GM19467 (cell line): ENCODE measurements at regions not wholly inside any gene's neighbourhood (a gene's known extent, or its start where the extent isn't known, plus 50 kb on each side); places are given as distances from the start of the nearest gene placed in this dataset.

Experiments
- ATAC-seq: cut with Tn5 transposase; IDR thresholded peaks from one replicate; pipeline ENCODE4 v1.9.1; 2021; ENCODE audit warnings: mild to moderate bottlenecking, moderate library complexity; ENCODE audit not compliant: unreplicated experiment

DNA sequence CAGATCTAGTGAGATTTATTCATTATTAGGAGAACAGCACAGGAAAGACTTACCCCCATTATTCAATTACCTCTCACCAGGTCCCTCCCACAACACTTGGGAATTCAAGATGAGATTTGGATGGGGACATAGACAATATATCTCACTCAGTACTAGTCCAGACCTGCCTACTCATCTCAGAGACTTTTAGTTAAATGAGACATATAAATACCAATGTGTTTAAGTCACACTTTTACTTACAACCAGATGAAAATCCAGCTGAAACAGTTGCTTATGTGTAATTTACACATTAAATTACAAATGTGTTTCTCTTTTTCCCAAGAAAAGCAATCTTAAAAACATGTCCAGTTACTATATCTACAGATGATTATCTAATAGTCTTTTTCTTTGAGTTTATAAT lies 1145.6 kb downstream of the KCNT2 start:
- ATAC-seq, result no peak

DNA sequence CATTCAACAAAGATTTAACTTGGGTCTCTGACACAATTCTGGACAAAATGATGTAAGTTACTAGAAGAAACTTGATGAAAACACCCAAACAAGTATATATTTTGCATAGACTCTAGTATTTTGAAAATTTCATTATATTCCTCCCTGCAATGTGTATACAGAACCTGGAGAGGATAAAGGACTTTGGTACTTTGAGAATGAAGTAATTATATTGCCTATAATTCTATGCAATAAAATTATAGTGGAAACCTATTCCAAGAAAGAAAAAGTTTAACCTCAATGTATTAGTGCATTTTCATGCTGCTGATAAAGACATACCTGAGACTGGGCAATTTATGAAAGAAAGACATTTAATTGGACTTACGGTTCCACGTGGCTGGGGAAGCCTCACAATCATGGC lies 1146.1 kb downstream of the KCNT2 start:
- ATAC-seq, result no peak

DNA sequence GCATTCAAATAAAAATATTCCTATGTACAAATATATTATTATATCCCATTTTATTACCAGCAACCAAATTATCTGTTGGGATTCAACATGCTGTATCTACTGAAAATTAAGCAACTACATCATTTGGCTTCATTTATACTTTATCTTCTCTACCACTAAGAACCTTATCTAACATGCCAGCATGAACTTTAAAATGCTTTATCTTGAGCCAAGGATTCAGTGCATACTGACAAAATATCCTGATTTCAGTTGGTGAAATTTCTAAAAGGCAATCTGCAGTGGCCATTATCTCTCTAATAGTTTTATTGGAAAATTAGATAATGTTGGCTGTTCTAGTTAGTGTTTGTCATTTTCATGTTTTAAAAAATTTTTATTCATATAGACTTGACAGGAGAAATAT lies 1149.9 kb downstream of the KCNT2 start:
- ATAC-seq, result no peak

DNA sequence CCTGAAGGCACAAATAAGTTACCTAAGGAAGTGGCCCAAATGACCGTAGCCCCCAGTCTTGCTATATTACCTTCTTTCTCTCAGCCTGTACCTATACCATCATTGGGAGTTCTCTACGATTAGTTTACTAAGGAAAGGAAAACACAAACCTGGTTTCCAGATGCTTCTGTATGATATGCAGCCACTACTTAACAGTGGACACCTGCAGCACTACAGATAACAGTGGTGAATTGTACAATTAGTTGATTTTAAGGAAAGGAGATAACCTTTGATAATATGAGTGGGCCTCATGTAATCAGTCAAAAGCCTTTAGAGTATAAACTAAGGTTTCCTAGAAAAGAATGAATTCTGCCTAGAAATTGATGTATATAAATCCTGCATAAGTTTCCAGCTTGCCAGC lies 1157.4 kb downstream of the KCNT2 start:
- ATAC-seq, result no peak

DNA sequence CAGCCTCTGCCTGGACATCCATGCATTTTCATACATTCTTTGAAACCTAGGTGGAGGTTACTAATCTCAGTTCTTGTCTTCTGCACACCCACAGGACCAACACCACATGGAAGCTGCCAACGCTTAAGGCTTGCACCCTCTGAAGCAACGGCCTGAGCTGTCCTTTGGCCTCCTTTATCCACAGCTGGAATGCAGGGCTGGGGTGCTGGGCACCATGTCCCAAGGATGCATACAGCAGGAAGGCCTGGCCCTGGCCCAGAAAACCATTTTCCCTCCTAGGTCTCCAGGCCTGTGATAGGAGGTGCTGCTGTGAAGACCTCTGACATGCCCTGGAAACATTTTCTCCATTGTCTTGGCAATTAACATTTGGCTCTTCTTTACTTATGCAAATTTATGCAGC lies 1168.6 kb downstream of the KCNT2 start:
- ATAC-seq, result no peak

DNA sequence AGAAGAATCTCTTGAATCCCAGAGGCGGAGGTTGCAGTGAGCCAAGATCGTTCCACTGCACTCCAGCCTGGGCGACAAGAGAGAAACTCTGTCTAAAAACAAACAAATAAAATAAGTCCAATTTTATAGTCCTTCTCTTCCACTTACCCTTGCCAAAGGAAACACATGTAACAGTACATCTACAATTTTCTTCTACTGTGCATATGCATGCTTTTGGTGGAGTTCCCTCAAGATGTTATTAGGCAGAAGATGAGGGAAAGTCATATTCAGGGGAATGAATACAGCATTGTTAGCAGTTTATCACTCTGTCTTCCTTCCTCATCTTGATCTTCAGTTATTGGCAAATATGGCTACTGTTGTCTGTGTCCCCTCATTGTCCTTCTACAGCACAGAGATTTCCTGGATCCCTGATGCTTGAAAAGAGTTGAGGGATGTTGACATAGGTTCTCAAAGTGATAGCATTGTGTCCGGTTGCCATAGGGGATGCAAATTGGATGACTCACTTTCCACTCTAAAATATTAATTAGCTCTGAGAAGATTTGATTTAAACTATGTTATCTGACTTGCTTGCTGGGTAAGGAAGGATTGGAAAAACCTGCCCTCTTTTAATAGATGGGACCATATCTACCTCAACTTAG lies 1173.6 kb downstream of the KCNT2 start:
- ATAC-seq, result no peak

DNA sequence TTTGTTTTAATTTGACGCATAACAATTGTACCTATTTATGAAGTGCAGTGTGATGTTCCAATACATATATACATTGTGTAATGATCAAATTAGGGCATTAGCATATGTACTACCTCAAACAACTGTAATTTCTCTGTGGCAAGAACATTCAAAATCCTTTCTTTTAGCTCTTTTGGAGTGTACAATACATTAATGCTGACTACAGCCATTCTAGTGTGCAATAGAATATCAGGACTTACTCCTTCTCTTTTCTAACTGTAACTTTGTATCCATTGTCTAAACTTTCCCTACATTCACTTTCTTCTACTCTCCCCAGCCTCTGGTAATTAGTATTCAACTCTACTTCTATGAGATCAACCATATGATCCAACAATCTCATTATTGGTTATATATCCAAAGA lies 1177.4 kb downstream of the KCNT2 start:
- ATAC-seq, result no peak

DNA sequence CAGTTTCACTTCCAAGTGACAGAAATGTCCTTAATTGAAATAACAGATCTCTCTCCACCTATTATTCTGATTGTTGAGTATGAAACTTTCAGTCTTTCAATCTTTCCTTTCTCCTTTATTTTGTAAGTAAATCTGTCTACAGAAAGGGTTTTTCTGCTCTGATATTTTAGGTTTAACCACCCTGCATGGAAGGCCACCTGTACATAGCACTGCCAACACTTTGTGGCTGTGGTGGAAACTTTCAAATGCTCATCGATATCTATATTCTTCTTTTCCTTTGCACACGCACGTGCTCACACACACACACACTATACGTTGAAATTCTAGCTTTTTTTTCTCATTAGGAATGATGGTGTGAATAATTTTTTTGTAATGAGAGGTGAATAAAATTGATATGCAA lies 1179.3 kb downstream of the KCNT2 start:
- no peak for ATAC-seq

DNA sequence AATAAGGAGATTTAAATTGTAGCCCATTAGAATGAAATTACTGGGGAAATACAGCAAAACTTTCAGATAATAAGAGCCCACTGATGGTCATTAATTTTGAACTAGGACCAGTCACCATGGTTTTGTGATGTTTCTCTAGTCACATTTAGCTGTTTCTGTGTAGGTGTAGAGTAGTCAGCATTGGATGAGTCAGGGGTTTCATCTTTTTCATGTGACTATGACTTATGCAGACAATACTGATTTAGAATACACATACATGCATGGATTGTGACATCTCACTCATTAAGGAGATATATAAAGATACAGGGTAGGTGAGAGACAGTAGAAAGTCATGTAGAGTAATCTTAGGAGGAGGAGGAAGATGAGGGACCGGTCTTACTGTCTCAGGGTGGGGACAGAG lies 1192.7 kb downstream of the KCNT2 start:
- no peak for ATAC-seq

DNA sequence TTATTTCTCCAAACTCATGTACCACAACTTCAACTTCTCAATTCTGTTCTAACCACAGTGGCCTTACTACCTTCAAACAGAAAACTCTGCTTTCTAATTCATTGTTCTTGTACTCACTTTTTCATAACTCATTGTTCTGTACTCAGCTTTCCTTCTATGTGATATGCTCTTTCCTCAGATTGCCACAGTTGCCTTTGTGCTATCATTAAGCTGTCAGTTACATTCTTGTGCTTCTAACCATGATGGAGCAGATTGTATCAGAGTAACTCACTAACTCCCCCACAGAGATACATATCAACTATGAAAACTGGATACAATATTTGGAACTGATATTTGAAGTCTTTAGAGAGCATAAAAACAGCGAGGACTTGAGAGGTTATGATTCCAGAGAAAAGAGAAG lies 1213.7 kb downstream of the KCNT2 start:
- no peak for ATAC-seq

DNA sequence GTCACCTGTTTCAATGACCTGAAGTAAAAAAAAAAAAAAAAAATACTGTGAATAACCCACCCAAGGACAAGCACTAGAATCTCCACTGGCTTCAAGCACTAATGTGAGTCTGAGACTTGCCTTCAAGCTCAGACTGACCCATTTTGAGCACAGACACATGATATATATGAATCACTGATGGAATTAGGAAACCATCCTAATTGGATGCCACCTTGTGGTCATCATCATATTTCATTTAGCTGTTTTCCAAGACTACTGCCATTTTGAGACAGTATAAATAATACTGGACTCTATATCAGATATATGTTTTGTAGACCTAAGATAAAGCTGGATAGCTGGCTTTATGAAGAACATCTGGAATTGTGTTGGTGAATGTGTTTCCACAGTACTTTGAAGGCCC lies 1232.0 kb downstream of the KCNT2 start:
- ATAC-seq, result no peak

DNA sequence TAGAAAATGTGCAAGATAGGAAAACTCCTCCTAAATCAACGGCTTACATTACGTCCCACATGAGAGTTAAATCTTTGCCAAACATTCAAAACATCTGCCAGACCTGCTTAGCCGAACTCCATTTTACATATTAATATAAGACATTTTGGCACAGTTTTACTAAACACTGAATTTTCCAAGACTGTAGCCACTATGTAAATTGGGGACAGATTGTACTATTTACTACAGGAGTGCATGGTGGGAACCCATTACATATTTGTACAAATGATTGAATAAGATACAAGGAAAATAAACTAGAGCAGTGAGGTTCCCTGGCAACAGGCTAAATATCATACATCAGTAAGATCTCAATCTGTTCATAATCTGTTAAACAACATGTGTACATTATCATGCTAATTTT lies 1234.4 kb downstream of the KCNT2 start:
- no peak for ATAC-seq

DNA sequence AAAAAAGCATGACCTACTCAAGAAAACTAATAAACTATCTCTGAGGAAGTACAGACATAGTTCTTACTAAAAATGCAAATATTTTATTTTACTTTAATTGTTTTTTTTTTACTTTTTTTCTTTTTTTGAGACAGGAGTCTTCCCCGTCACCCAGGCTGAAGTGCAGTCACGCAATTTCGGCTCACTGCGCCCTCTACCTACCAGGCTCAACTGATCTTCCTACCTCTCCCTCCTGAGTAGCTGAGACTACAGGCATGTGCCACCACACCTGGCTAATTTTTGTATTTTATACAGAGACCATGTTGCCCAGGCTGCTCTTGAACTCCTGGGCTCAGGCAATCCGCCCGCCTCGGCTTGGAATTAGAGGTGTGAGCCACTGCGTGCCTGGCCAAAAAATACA lies 1263.1 kb downstream of the KCNT2 start:
- no peak for ATAC-seq

DNA sequence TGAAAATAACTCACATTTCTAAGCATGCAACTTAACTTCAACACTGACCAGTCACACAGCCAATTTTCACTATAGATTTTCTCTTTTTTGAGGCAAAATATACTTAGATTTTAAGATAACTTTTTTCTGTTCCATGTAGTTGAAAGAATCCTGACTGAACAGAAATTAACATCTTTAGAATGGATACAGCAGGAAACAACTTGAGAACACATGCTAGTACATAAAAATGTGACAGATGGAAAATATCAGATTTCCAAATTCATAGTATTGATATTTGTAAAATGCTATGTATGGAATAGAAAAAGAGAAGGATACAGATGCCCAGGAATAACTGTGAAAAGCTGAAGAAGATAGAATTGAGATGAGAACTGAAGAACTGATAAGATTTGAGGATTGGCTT lies 1270.6 kb downstream of the KCNT2 start:
- ATAC-seq, result no peak

DNA sequence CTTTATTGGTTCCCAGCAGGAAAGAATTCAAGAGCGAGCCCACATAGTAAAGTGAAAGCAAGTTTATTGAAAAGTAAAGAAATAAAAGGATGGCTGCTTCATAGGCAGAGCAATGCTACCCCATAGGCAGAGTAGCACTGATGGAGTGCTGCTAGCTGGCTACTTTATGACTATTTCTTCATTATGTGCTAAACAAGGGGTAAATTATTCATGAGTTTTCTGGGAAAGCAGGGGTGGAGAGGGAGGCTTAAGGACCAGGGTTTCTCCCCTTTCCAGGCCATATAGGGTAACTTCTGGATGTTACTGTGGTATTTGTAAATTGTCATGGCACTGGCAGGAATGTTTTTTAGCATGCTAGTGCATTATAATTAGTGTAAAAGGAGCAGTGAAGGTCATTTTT lies 1271.4 kb downstream of the KCNT2 start:
- ATAC-seq, result no peak

DNA sequence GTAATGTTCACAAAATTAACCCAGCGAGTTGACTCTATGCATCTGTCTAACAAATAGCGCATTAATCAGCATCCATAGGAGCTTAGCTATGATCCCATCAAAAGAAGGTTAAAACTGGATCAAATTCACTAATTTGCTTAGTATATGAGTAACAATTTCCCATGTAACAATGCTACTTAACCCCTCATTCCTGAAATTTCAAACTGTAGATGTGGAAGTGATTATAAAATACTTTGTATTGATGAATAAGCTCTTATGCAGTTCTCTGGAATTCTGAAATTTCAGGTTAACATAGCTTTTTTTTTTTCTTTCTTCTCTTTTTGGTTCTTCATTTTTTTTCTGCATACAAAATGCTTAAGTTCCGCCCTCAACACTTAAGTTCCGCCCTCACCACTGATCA lies 1272.7 kb downstream of the KCNT2 start:
- no peak for ATAC-seq

DNA sequence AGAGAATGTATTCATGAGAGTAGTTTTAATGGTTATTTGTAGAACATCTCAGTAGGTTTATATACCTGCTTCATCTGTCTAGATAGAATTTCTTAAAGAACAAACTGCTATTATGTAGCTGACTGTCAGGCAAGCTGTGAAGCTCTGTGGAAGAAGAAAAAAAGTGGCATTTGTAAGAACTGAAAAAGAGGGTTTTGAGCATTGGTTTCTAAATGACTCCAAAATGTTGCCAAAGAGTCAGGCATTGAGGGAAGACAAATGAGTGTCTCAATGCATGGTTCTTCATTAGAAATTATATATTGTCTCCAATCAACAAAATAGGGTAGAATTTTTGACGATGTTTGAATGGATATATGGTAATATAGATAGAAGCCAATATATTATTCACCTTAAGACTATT lies 1276.1 kb downstream of the KCNT2 start:
- ATAC-seq, result no peak

DNA sequence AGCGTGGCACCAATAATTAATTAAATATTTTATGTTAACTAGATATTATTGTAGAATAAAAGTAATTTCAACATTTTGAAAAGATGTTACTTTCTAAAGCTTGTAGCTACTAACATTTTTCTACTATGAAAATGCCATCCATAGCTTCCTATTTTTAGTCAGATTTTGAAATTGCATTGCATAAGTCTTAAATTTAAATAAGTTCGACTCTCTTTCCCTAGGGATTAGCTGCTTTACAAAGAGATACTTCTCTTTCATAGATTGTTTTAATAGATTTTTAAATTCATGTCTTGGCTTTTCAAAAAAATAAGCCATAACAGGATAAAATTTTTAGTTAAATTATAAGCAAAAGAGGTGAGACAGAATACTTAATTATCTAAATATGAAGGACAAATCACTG lies 1279.6 kb downstream of the KCNT2 start:
- ATAC-seq, result no peak

DNA sequence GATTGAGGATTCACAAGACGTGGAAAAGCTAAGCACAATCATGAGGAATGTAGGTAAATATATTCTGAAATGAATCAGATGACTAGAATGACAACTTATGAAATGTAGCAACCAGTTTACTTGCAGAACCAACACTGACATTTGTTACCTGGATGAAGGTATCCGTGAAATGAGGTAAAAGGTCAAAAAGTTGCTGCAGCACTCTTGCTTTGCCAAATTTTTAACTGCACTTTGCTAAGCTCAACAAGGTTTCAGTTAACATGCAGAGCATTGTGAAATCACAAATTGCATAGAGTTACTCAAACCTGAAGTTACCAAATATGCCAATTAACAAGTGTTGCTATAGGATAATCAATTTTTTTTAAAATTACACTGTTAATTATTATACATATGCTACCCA lies 1280.1 kb downstream of the KCNT2 start:
- ATAC-seq, result no peak

DNA sequence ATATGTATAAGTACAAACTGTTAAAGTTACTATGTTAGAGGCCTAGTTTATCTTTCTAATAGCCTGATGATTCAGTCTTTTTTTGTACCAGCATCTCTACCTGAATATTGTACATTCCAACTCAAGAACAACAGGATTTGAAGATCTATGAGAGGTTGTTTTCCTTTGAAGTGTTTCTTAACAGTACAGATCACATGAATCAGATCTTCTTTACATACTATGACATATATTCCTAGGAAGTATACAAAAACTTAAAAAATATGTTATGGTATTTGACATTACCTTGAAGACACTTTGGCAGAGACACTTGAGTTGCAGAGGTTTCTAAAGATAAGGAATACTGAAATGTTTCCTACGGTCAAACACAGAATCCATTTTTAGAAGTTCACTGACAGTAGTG lies 1280.9 kb downstream of the KCNT2 start:
- ATAC-seq, result no peak

DNA sequence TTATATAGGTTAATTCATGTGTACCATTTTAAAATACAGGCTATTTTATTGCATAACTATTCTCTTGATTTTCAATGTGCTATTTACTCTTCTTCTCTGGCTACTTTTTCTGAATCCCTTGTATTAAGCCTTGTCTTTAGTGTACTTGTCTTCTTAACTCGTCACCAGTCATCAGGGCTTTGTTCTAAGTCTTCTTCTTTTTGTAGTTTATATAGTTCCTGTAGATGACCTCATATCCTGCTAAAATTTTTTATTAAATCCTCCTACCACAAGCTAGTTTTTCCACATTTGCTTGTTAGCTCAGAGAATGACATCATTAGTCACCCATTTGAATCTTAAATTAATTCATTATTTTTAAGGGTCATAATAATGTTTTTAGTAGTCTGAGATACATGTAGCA lies 1281.9 kb downstream of the KCNT2 start:
- ATAC-seq, result no peak

DNA sequence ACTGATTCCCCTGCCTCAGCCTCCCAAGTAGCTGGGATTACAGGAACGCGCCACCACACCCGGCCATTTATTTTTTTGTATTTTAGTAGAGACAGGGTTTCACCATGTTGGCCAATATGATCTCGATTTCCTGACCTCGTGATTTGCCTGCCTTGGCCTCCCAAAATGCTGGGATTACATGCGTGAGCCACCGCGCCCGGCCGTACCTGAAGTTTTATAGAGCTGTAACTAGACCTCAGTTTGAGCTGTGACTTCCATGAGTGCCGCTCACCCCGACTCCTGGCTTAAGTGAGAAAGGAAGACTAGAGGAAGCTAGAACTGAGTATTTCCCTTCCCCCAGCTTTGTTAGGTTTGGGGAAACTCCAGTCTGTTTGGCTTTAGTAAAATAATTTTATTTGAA lies 1283.1 kb downstream of the KCNT2 start:
- ATAC-seq, result no peak

DNA sequence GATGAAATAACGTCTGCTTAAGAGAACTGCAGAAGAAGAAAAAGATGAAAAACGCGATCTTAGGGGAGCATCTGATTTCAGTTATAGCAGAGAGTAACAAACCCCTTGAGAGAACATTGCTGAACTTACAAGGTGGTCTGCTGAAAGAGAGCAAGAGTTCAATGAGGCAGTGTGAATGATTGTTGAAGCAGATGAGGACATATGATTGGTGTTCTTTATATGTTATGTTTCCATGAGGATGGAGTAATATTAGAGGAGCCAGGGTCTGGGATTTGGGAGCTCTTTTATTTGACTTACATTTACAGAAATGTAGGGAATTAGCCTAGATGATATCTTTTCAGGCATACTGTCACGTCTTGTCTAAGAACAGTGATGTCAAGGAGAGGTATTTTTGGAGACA lies 1302.0 kb downstream of the KCNT2 start:
- no peak for ATAC-seq

DNA sequence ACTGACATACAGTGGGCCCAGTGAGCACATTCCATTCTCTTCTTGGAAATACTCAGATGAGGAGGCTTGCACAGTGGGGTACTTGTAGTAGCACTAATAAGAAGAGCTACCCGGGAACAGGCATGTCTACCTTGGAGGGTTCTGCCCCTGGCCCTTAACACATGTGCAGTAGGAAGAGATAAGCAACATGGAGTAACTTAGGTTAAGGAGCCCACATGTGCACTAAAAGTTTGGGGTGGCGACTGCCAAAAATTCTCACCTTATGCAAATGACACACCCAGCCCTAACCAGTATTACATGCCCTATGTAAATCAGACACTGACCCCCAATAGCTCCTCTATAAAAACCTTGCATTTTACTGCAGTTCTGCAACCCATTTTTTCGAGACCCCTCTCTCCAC lies 1313.3 kb downstream of the KCNT2 start:
- no peak for ATAC-seq
